ENCODE measurements at regions not wholly inside any gene's neighbourhood (a gene's known extent, or its start where the extent isn't known, plus 50 kb on each side); places are given as distances from the start of the nearest gene placed in this dataset.

DNA sequence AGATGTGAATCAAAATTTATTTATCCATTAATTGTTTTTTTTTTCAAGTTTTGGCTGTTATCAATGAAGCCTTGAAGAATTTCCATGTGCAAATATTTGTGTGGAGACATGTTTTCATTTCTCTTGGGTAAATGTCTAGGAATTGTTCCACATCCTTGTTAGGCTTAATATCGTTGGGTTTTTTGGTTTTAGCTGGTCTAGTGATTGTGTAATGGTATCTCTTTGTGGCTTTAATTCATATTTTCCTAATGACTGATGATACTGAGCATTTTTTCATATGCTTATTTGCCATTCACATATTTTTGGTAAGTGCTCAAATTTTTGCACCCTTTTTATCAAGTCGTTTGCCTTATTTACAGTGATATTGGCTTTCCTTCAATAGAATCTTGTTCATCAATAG lies 250.3 kb upstream of the EPHA4 start:
- DNase-seq (ENCODE audit: low read depth): peak; percentile 10

DNA sequence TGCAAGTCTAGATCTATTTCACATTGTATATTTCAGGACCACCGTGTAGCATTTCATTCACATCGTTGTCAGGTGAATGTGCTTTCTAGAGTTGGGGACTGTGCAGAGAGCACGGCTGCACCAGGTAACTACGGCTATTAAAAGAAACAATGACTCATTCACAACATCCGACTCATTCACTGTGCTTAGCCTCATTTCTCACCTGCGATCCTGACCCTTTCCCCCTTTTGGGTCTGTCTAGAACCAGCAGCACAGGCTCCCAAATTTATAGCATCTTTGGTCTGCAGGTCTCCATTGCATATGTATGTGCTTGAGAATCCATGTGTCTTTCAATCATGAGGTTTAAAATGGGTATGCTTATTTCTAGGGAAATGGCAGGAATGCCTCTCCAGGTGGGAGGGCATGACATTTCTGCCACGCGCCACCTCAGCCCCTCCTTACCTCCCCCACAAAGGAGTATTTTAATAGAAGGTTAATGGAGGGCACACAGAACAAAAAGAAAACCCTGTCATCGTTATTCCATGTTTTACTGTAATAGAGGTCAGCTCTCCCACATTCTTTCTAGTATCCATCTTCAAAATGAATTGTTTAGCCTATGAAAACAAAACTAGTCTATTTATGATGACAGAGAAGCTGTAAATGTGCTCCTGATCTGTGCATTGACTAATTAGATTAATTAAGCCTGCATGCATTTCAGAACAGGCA lies 246.7 kb upstream of the EPHA4 start:
- DNase-seq (ENCODE audit: low read depth): no peak

DNA sequence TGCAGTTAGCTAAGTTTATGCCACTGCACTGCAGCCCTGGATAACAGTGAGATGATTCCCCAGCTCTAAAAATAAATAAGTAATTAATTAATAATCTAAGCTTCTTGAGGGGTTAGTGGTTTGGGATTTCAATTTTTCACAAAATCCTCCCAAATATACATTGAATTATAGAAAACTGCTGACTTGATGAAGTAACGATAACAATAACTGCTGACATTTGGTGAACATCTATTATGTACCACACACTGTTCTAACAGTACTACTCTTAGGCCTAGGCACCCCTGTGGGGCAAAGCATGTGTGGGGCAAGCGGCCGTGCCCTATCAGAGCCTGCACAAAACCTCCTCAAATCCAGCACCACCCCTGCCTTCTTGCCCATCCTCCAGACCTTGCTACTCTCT lies 245.8 kb upstream of the EPHA4 start:
- no peak for DNase-seq (ENCODE audit: low read depth)

DNA sequence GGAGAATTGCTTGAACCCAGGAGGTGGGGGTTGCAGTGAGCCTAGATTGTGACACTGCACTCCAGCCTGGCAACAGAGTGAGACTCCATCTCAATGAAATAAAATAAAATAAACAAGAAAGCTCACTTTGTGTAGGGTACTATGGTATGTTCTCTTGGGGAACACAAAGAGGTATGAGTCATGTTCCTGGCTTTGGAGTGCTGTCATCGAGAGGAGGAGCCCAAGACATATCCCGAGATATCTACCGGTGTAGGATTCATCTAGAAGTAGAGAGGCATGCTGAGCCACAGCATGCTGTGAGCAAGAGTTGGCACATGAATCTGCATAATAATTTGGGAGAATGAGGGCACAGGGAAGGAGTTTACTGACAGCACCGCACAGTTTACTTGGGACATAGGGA lies 244.9 kb upstream of the EPHA4 start:
- DNase-seq (ENCODE audit: low read depth): peak; percentile 4

DNA sequence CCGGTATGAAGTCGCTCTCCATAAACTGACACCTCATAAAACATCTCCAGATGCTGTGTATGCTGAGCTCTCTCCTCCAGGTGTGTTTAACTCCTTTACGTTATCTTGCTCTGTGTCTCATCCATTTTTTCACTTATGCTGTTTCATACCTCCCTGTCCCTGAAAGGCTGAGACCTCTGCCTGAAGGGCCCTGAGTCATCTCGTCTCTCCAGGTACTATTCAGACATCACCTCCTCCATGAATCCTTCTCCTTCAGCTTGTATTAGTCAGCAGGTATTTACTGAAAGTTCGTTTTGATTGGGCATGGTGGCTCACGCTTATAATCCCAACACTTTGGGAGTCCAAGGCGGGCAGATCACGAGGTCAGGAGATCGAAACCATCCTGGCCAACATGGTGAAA lies 244.5 kb upstream of the EPHA4 start:
- DNase-seq (ENCODE audit: low read depth): no peak

DNA sequence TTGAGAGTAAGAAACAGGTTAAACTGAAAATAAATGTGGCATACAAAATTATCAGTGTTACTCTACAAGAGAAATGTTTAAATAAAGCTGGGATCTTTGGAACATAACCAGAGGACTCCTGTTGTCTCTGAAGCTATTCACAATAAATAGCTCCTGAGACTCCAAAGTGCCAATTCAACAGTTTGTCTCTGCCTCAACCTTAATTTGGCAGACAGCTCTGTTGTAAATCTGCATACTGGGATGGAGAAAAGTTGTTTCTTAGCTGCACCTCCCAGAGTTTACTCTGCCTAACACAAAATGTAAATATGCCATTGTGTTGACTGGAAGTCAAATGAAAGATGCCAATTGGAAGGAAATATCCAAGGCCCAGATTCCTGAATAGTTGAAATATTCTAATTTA lies 238.5 kb upstream of the EPHA4 start:
- DNase-seq (ENCODE audit: low read depth): no peak

DNA sequence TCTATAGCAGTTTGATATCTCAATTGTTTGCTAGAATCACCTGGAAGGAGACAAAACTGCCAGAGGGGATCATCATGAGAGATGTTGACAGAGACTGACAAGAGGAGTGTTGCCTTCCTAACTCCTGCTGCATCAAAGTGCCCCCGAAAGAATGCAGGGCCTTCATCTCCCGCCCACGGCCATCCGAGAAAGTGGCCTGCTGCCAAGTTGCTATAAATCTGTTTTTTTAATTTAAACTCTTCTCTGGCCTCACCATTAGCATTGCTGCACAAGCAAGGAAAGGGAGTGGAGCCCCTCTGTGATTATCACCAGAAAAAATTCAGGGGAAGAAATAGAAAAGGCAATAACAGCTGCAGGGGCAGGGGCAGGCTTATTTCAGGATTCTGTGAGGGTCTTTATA lies 238.1 kb upstream of the EPHA4 start:
- DNase-seq (ENCODE audit: low read depth): no peak

DNA sequence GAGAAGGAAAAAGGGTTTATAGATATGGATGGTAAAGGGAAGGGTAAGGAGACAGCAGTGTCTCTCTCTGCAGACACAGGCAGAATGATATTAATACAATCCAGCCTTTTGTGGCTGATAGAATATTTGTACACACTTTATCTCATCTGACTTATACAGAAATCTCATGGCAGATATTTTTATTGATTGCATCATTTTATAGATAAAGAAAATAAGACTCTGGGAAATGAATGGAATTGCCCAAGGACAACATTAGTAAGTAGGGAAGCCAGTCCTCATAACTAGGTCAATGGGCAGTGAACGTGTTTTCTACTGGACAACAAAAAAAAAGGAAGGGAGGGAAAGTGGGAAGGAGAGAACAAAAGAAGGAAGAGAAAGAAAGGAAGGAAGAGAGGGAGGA lies 236.4 kb upstream of the EPHA4 start:
- no peak for DNase-seq (ENCODE audit: low read depth)

DNA sequence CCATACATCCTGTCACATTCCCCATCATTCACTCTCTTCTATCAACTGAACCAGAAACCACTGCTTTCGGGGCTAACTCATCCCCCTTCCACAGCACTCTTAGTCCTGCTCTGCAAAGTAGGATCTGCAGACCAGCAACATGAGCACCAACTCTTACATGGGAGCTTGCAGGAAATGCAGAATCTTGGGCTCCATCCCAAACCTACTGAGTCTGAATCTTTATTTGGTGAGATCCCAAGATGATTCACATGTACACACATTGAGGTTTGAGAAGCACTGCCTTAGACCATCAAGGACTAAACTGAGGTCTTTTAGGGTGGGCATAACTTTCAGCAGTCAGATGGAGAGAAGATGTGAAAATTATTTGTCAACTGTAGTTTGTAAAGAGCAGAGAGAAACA lies 235.6 kb upstream of the EPHA4 start:
- no peak for DNase-seq (ENCODE audit: low read depth)

DNA sequence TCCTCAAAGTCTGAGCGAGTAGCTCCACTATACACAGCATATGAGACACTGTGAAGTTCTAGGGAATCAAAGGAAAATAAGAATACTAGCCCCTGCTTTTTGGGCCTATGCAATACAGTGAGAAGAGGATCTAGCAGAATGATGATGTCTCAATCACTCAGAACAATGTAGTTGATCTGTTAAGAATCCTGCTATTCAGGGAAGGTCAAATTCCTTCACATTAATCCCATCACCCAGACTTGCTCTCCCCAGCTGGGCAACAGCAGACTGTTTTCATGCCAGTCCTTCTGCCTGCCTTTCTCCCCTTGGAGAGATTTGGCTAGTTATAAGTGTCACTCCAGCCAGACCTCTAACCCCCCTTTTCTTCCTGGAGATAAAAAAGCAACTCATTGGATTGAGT lies 230.0 kb upstream of the EPHA4 start:
- DNase-seq (ENCODE audit: low read depth): no peak

DNA sequence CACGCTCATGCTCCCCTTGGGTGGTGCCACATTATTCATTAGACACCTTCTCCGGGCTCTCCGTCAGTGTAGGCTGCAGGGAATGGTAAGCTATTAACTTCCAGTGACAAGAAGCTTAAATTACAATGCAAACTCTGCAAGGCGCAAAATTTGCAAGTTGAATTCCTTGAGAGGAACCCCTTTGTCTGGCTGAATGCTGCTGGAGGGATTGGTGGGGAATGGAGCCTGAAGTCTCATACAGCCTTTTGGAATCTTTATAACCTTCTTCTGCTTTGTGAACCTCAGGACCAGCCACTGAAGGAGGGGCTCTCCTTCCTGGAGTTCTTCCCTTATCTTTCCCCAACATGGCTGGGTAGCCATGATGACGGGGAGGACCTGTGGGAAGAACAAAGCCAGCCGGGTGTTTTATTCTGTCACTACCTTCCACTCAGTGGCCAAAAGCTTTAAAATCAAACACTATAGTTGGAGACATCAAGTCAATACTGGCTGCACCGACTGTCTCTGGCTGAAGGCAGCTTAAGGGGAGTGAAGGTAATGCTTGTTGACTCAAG lies 220.9 kb upstream of the EPHA4 start:
- no peak for DNase-seq (ENCODE audit: low read depth)

DNA sequence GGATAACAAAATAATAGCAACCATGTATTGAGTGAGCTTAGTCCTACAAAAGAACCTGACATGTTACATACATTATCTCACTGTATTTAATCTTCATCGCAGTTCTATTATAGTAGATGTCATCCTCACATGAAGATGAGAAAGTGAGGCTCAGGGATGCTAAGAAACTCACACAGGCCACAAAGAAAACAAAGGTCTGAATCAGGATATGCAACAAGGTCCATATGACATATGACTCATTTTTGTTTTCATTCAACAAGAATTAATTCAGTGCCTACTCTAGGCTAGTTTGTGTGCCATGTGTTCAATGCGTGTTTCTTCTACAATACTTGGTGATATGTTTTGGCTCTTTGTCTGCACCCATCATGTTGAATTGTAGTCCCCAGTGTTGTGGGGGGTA lies 219.7 kb upstream of the EPHA4 start:
- DNase-seq (ENCODE audit: low read depth): peak; percentile 1

DNA sequence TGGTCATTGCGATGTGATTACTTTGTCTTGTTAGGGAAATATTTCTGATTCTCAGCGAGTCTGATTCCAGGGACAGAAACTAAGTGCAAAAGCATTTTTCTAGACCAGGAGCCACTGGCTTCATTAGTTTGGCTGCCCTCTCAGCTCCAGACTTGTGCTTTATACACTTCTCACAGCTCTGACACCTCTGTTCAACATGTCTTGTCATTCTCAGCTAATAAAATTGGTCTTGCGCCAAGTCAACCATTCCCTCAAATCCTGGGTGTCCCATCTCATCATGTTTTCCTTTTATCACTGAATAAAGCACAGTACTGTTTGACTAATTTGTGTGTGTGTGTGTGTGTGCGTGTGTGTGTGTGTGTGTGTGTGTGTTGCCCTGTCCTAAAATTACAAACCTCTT lies 215.5 kb upstream of the EPHA4 start:
- DNase-seq (ENCODE audit: low read depth): no peak

DNA sequence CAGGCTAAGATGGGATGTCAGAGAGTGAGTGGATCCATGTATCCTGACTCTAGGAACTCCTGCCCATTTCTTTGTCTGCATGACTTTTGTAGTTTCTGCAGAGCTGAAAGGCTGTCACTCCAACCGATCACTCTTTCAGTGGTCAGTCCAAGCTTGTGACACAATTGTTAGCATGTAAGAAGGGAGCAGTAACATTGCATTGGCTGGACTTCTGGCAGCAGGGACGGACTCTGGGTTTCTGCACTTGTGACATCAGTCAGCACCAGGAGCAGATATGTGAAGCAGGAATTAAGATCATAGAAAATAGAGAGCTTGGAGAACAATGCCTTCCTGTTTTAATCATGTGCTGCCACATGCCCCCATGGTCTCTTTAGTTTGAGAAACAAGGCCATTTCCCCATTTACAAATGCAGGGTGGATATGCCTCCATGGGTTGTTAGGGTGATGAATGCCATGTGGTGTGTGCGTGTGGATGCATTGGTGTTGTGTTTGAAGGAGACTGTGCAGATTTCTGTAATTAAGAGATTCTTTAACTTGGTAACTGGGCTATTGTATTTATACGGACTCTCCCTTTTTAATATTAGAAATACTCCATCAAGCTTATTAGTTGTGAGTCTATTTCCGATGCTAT lies 214.3 kb upstream of the EPHA4 start:
- no peak for DNase-seq (ENCODE audit: low read depth)

DNA sequence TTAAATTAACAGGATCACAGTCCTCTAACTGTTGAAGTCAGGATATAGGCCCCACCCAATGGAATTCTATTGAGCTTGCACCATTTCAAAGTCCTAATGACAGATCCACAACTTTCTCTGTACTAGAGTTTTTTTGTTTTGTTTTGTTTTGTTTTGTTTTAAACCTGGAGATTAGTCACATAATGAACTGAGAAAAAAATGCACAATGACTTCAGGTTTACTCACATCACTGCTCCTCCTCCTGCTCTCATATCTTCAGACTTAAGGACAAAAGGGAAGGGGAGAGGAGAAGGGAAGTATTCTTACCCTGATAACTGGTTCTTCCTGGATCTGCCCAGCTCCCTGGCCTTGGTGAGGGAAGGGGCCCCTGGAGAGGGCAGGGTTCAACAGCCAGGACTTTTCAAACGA lies 208.2 kb upstream of the EPHA4 start:
- DNase-seq (ENCODE audit: low read depth): peak; percentile 4

DNA sequence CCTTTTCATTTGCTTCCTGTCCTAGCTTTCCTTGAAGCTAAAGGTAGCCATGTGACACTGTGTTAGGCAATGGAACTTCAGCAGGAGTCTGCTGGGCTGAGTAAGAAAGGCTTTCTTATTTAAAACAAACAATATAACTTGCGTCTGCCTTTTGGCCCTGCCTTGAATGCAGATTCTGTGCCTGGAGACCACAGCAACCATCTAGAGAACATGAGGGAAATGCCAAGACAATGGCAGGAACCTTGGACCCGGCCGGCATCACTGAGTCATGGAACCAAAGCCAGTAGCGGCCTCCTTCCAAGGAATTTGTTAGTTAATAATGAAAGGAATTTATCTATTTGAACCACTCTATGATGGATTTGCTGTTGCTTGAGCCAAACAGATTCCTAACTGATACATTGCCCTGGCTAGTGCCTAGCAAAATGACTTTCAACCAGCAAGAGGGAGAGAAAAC lies 207.5 kb upstream of the EPHA4 start:
- peak; percentile 12 for DNase-seq (ENCODE audit: low read depth)

DNA sequence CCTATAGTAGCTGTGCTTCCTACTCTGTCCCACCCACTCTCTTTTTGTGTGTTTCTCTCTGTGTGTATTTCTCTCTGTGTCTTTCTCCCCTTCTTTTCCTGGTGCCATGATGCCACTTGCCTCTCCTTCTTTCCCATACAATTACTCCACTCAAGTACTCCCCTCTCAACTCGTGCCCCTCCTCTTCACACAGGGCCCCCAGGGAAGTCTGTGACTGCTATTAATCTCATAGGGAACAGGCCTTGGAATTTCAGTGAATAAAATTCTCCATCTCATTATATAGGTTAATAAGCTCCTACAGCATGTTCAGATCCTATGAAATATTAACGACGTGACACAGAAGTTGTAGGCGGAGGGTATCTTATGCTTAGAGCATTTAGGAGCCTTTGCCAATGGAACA lies 205.9 kb upstream of the EPHA4 start:
- DNase-seq (ENCODE audit: low read depth): no peak

DNA sequence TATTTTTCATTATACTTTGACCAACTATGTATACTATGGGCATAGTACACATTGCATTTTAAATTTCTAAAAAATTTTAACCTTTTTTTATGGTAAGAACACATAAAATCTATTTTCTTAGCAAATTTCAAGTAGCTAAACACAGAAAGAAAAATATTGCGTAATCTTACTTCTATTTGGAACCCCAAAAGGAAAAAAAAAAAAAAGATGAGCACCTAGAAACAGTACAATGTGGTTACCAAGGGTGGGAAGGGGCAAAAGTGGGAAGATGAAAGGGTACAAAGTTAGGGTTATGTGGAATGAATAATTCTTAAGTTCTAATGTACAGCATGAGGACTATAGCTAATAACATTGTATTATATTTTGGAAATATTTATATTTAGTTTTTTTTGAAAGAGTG lies 205.0 kb upstream of the EPHA4 start:
- DNase-seq (ENCODE audit: low read depth): no peak

DNA sequence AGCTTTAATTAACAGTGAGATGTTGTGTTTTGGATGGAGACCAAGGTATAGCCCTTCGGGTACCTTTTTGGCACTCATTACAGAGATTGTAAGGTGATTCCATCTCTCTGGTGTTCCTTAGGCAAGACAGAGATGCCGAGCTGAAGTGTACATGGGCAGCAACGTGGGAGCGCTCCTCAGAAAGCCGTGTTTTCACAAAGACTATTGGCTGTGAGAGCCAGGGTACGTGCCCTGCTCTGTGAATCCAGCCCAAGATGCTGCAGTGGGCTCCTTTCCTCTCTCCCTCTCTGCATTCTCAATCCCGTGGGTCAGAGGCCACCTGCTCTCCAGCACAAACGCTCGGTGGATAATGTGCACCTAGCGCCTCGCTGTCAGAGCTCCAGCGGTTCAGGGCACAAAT lies 203.0 kb upstream of the EPHA4 start:
- no peak for DNase-seq (ENCODE audit: low read depth)

DNA sequence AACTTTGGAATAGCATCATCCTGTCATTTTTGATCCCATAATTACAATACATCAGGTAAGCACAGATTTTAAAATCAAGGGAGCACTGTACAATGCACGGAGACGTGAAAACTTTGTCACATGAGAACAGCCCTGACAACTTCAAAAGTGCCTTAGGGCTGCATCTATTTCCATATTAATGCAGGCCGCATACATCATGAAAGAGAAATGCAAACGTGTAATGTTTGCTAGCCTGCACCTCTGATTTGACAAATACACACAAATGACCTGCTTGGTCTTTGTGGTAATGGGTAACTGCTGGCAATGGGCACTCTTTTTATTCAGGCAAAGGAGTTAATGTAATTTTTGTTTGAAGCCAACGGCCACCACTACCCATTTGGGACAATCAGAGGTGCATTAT lies 202.0 kb upstream of the EPHA4 start:
- no peak for DNase-seq (ENCODE audit: low read depth)

DNA sequence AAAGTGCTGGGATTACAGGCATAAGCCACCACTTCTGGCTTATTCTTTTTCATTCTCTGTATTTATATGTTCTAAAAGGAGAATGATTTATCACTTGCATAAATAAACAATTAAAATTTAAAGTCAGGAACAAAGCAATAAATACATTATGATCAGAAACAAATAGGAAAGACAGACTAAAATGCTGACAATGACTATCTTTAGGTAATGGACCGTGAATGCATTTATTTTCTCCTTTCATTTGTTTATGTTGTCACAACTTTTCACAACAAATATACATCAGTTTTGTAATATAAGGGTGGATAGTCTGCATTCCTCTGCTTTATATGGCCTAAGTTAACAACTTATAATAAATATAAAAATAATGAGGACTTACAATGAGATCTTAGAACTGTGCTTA lies 199.2 kb upstream of the EPHA4 start:
- DNase-seq (ENCODE audit: low read depth): no peak

DNA sequence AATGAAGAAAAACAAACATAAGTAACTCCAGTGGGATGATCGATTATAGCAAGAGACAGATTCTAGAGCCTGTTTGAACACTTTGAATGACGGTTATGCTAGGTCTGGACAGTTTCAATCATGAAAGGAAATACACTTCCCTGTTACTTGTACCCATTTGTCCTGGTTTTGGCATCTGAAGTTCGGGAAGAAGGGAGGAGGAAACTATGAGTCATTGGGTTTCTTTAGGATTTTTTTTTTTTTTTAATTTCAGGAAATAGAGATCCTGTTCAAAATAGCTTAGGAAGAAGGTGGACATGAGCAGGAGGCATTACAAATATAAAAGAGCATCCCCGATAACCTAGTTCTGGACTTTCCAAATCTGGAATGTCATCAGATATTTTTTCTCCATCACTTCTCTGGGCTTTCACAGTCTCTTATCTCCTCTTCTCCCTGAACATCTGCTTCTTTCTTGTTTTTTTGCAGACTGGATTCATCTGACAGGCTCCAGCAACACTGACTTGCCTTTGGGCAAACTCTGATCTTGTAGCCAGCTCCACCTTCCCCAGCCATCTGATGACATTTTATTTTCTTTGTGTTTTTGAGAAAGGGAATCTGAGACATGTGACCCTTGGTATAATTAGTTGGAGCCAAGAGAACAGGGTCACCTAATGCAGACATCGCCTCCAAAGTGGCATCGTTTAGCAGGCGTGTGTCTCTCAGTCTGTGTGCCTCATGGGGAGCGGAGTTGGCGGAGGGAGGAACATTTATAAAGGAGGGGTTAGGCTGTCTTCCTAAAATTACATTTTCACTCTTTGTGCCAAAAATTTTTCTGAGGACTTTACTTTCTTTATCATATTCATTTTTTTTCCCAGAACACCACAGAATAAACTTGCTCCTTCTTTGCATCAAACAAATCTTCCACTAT lies 195.3 kb upstream of the EPHA4 start:
- no peak for DNase-seq (ENCODE audit: low read depth)

DNA sequence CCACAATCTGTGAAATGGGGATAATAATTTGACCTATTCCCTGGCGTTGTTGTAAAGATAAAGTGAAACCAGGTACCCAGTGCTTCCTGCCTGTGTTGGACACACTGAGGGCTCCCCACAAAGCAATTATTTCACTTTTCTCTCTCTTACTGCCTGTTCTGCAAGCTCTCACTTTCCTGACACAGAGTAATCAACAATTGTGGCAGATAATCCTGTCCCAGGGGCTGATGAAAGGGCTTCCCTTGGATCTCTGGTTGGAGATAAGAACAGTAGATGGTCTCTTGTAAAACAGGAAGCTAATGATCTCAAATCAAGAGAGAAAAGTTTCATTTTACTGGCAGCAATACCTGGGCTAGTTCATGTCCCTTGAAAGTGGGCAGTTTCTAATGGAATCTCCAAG lies 190.4 kb upstream of the EPHA4 start:
- DNase-seq (ENCODE audit: low read depth): no peak
